ENCODE measurements at regions not wholly inside any gene's neighbourhood (a gene's known extent, or its start where the extent isn't known, plus 50 kb on each side); places are given as distances from the start of the nearest gene placed in this dataset.
"Not testable (repeated sequence)": the region's sequence is repeated elsewhere in the genome, so short reads cannot be mapped to it uniquely, and the experiment has no call there.

DNA sequence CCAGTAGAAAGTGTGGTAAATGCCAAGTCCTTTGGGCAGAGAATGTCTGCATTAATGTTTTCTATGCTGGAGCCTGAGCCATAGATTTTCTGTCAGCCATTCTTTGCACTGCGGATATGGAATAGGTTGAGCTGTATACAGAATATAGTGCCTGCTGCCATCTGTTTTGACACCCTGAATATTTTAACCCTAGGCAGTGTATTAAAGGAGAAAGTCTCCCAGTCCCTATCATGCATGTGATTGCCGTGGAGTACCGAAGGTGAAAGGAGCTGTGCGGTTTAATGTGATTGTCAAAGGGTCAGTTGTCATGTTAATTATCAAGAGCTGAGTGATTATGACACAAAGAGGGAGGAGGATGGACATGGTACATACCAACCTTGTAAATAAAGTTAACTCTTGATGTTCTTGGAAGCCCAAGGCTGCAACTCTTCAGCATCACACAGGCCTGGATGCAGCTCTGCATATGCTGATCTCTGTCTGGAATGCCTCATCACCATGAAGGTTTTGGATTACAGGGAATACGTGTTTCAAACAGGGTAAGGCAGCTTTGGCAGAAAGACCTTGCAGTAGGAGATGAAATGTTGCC is 247.1 kb upstream of the ELAVL2 start:
- H3K27ac ChIP-seq (ENCODE audit: low read depth, low read length, poor library complexity, severe bottlenecking): no peak overlapping the region
- no peaks in the 10 kb centered on the region for H4K20me1 ChIP-seq (ENCODE audit: insufficient read depth, low read length)
- CTCF ChIA-PET (ENCODE audit: unreplicated experiment): no interaction called here
- POLR2A ChIA-PET: no interaction called here
- no peak for DNase-seq (ENCODE audit: low spot score)
- H3K79me2 ChIP-seq (ENCODE audit: insufficient read depth, low read depth, low read length): no peaks in the 10 kb centered on the region
- H3K36me3 ChIP-seq (ENCODE audit: insufficient read depth, low read length): no peaks in the 10 kb centered on the region
- H2AFZ ChIP-seq (ENCODE audit: low read length): no peak overlapping the region
- no peaks in the 10 kb centered on the region for H3K9me3 ChIP-seq (ENCODE audit: low read length)
- no peaks in the 10 kb centered on the region for H3K9me2 ChIP-seq (ENCODE audit: insufficient read depth, low read length)
- intact Hi-C loops (cut with micrococcal nuclease; ENCODE audit: unreplicated experiment): no loop called here
- no peak overlapping the region for H3K4me2 ChIP-seq (ENCODE audit: low read length)
- no TSS peak for BruUV-seq (replicated peaks)
- TF ChIP-seq, protein P1, sequence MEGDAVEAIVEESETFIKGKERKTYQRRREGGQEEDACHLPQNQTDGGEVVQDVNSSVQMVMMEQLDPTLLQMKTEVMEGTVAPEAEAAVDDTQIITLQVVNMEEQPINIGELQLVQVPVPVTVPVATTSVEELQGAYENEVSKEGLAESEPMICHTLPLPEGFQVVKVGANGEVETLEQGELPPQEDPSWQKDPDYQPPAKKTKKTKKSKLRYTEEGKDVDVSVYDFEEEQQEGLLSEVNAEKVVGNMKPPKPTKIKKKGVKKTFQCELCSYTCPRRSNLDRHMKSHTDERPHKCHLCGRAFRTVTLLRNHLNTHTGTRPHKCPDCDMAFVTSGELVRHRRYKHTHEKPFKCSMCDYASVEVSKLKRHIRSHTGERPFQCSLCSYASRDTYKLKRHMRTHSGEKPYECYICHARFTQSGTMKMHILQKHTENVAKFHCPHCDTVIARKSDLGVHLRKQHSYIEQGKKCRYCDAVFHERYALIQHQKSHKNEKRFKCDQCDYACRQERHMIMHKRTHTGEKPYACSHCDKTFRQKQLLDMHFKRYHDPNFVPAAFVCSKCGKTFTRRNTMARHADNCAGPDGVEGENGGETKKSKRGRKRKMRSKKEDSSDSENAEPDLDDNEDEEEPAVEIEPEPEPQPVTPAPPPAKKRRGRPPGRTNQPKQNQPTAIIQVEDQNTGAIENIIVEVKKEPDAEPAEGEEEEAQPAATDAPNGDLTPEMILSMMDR (conservative IDR thresholded peaks at IDR 0.05; ENCODE audit: low read length): no peak
- no peak for TF ChIP-seq EZH2phosphoT487 (IDR thresholded peaks at IDR 0.05; ENCODE audit: borderline replicate concordance, low read depth, low read length)
- H3K4me1 ChIP-seq (ENCODE audit: insufficient read depth, low read length, poor library complexity, severe bottlenecking): no peaks in the 10 kb centered on the region
- no peak overlapping the region for H3K4me3 ChIP-seq (ENCODE audit: low read depth, low read length, poor library complexity, severe bottlenecking)

DNA sequence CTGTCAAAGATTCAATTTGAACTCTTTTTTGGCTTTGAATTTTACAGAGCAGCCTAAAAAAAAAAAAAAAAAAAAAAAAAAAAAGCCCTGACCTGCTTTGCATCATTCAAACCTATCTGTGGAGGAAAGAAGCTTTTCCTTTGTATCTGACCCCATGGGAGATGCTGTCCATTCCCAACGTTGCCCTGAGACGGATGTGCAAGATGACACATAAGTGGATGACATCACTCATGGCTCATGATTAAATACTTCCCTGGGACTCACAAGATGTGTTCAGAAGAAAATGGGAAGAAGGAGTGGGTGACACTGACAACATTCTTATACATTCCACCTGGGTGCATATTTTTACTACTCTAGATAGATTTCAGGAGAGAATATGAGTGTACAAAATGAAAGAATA is 245.7 kb upstream of the ELAVL2 start:
- no peaks in the 10 kb centered on the region for H3K9me2 ChIP-seq (ENCODE audit: insufficient read depth, low read length)
- BruUV-seq (replicated peaks): no TSS peak
- no peak for DNase-seq (ENCODE audit: low spot score)
- no peaks in the 10 kb centered on the region for H3K4me1 ChIP-seq (ENCODE audit: insufficient read depth, low read length, poor library complexity, severe bottlenecking)
- no peak overlapping the region for H2AFZ ChIP-seq (ENCODE audit: low read length)
- no peaks in the 10 kb centered on the region for H3K36me3 ChIP-seq (ENCODE audit: insufficient read depth, low read length)
- H3K4me2 ChIP-seq (ENCODE audit: low read length): no peak overlapping the region
- H3K4me3 ChIP-seq (ENCODE audit: low read depth, low read length, poor library complexity, severe bottlenecking): no peak overlapping the region
- ChIA-PET CTCF (ENCODE audit: unreplicated experiment) (no interaction called here), POLR2A (interaction anchor here (0.5 to 0.6 kb wide), 2 partner anchors 525 to 1292 kb away, joined by 3 read pairs; no protein-coding TSS in a partner anchor)
- H3K27ac ChIP-seq (ENCODE audit: low read depth, low read length, poor library complexity, severe bottlenecking): no peak overlapping the region
- H3K9me3 ChIP-seq (ENCODE audit: low read length): no peaks in the 10 kb centered on the region
- no peaks in the 10 kb centered on the region for H3K79me2 ChIP-seq (ENCODE audit: insufficient read depth, low read depth, low read length)
- intact Hi-C loops (cut with micrococcal nuclease; ENCODE audit: unreplicated experiment): no loop called here
- TF ChIP-seq, protein P1 (conservative IDR thresholded peaks at IDR 0.05; ENCODE audit: low read length): no peak
- TF ChIP-seq EZH2phosphoT487 (IDR thresholded peaks at IDR 0.05; ENCODE audit: borderline replicate concordance, low read depth, low read length): no peak
- H4K20me1 ChIP-seq (ENCODE audit: insufficient read depth, low read length): no peaks in the 10 kb centered on the region

DNA sequence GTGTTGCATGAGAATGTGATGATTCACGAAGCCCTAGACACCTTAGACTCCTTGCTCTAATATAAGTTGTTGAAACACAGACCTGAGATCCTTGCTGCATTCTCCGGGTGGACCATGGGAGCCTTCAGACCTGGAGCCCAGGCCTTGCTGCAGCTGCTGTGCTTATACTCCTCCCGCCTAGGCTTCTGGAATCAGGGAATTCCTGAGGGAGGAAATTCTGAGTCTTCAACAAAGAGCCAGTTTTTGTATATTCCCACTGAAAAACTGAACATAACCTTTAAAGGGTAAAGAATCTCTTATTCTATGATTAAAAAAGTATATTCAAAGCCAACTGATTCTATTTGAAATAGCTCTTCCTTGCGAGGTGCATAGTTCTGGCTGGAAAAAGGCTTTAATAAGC is 245.1 kb upstream of the ELAVL2 start:
- Histone ChIP-seq H3K9me2 (ENCODE audit: insufficient read depth, low read length) (no peaks in the 10 kb centered on the region), H3K9me3 (ENCODE audit: low read length) (no peaks in the 10 kb centered on the region), H3K4me2 (ENCODE audit: low read length) (no peak overlapping the region), H3K27ac (ENCODE audit: low read depth, low read length, poor library complexity, severe bottlenecking) (no peak overlapping the region), H2AFZ (ENCODE audit: low read length) (no peak overlapping the region), H3K4me3 (ENCODE audit: low read depth, low read length, poor library complexity, severe bottlenecking) (no peak overlapping the region), H3K4me1 (ENCODE audit: insufficient read depth, low read length, poor library complexity, severe bottlenecking) (no peaks in the 10 kb centered on the region), H4K20me1 (ENCODE audit: insufficient read depth, low read length) (no peaks in the 10 kb centered on the region), H3K79me2 (ENCODE audit: insufficient read depth, low read depth, low read length) (no peaks in the 10 kb centered on the region), H3K36me3 (ENCODE audit: insufficient read depth, low read length) (no peaks in the 10 kb centered on the region)
- POLR2A ChIA-PET: interaction anchor here (0.6 kb wide), 1 partner anchor 1292 kb away, joined by 3 read pairs; no protein-coding TSS in a partner anchor
- CTCF ChIA-PET (ENCODE audit: unreplicated experiment): no interaction called here
- TF ChIP-seq, protein P1 (conservative IDR thresholded peaks at IDR 0.05; ENCODE audit: low read length): no peak
- no peak for TF ChIP-seq EZH2phosphoT487 (IDR thresholded peaks at IDR 0.05; ENCODE audit: borderline replicate concordance, low read depth, low read length)
- intact Hi-C loops (cut with micrococcal nuclease; ENCODE audit: unreplicated experiment): no loop called here
- no TSS peak for BruUV-seq (replicated peaks)
- DNase-seq (ENCODE audit: low spot score): no peak

DNA sequence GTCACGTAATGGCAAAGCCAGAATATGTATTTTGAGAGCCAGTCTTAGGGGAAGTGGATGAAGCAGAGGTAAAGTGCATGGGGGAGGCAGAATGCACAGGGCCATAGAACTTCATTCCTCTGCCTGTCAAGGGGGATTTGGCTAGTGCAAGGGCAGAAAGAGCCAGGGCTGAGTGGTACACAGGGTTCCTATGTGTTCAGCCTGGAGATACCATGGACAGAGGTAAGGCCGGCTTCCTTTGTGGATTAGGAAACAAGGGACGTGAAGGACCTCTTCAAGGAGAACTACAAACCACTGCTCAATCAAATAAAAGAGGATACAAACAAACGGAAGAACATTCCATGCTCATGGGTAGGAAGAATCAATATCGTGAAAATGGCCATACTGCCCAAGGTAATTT is 241.1 kb upstream of the ELAVL2 start:
- CTCF ChIA-PET (ENCODE audit: unreplicated experiment): not testable (repeated sequence)

More for the DNA sequence above, 241.1 kb upstream of the ELAVL2 start:
- H2AFZ ChIP-seq (ENCODE audit: low read length); H3K4me2 ChIP-seq (ENCODE audit: low read length); H3K9me2 ChIP-seq (ENCODE audit: insufficient read depth, low read length); DNase-seq (ENCODE audit: low spot score); POLR2A ChIA-PET; H3K4me3 ChIP-seq (ENCODE audit: low read depth, low read length, poor library complexity, severe bottlenecking); H3K9me3 ChIP-seq (ENCODE audit: low read length); H4K20me1 ChIP-seq (ENCODE audit: insufficient read depth, low read length); H3K27ac ChIP-seq (ENCODE audit: low read depth, low read length, poor library complexity, severe bottlenecking); H3K36me3 ChIP-seq (ENCODE audit: insufficient read depth, low read length); H3K4me1 ChIP-seq (ENCODE audit: insufficient read depth, low read length, poor library complexity, severe bottlenecking); intact Hi-C loops (cut with micrococcal nuclease; ENCODE audit: unreplicated experiment); BruUV-seq (replicated peaks); H3K79me2 ChIP-seq (ENCODE audit: insufficient read depth, low read depth, low read length): not testable (repeated sequence)
